ENCODE measurements at regions not wholly inside any gene's neighbourhood (a gene's known extent, or its start where the extent isn't known, plus 50 kb on each side); places are given as distances from the start of the nearest gene placed in this dataset.

- no peak for DNase-seq (ENCODE audit: low spot score)
These were observed 165.3 kb downstream of the LTN1 start for GRCh38 chr21:28827422-28827821.

GRCh38 chr21:28826569-28826968 is 166.1 kb downstream of the LTN1 start:
- no peak for DNase-seq (ENCODE audit: low spot score)

GRCh38 chr21:28826021-28826420 is 166.7 kb downstream of the LTN1 start:
- no peak for DNase-seq (ENCODE audit: low spot score)

- DNase-seq (ENCODE audit: low spot score) = no peak
These were observed 169.2 kb downstream of the LTN1 start for GRCh38 chr21:28823429-28823828.

- peak; percentile 13 for DNase-seq (ENCODE audit: low spot score)
These were observed 170.0 kb downstream of the LTN1 start for GRCh38 chr21:28822486-28823335.

GRCh38 chr21:28822123-28822399 is 170.6 kb downstream of the LTN1 start:
- no peak for DNase-seq (ENCODE audit: low spot score)

GRCh38 chr21:28821276-28822122 is 171.2 kb downstream of the LTN1 start:
- DNase-seq (ENCODE audit: low spot score) = no peak

- DNase-seq (ENCODE audit: low spot score) = no peak
These were observed 173.9 kb downstream of the LTN1 start for GRCh38 chr21:28818663-28819278.

GRCh38 chr21:28817871-28818270 is 174.8 kb downstream of the LTN1 start:
- DNase-seq (ENCODE audit: low spot score) = no peak

GRCh38 chr21:28811860-28812259 is 180.8 kb downstream of the LTN1 start:
- no peak for DNase-seq (ENCODE audit: low spot score)

GRCh38 chr21:28810826-28811524 is 181.7 kb downstream of the LTN1 start:
- DNase-seq (ENCODE audit: low spot score) = no peak

GRCh38 chr21:28805885-28806284 is 186.8 kb downstream of the LTN1 start:
- peak; percentile 50 for DNase-seq (ENCODE audit: low spot score)

- DNase-seq (ENCODE audit: low spot score) = no peak
These were observed 188.5 kb downstream of the LTN1 start for GRCh38 chr21:28804089-28804670.

- no peak for DNase-seq (ENCODE audit: low spot score)
These were observed 190.8 kb downstream of the LTN1 start for GRCh38 chr21:28801906-28802305.

GRCh38 chr21:28799926-28800325 is 192.8 kb downstream of the LTN1 start:
- DNase-seq (ENCODE audit: low spot score) = no peak

- DNase-seq (ENCODE audit: low spot score) = no peak
These were observed 193.9 kb downstream of the LTN1 start for GRCh38 chr21:28798798-28799197.

- no peak for DNase-seq (ENCODE audit: low spot score)
These were observed 197.4 kb downstream of the LTN1 start for GRCh38 chr21:28795251-28795650.

GRCh38 chr21:28794371-28794851 is 198.3 kb downstream of the LTN1 start:
- no peak for DNase-seq (ENCODE audit: low spot score)

GRCh38 chr21:28793043-28793442 is 199.6 kb downstream of the LTN1 start:
- DNase-seq (ENCODE audit: low spot score) = peak; percentile 6

GRCh38 chr21:28791595-28792282 is 200.9 kb downstream of the LTN1 start:
- no peak for DNase-seq (ENCODE audit: low spot score)

- no peak for DNase-seq (ENCODE audit: low spot score)
These were observed 202.3 kb downstream of the LTN1 start for GRCh38 chr21:28790335-28790734.

Measured in hepatic stellate cell (primary cell).